Embryonic facial prominence (tissue), 1 donor: ENCODE measurements at regions not wholly inside any gene's neighbourhood (a gene's known extent, or its start where the extent isn't known, plus 50 kb on each side); places are given as distances from the start of the nearest gene placed in this dataset.
"Not testable (repeated sequence)": the region's sequence is repeated elsewhere in the genome, so short reads cannot be mapped to it uniquely, and the experiment has no call there.

Experiments used
- DNase-seq: peaks from one replicate; pipeline ENCODE4 v3.0.0-alpha.2; 2016; ENCODE audit errors: extremely low spot score

DNA sequence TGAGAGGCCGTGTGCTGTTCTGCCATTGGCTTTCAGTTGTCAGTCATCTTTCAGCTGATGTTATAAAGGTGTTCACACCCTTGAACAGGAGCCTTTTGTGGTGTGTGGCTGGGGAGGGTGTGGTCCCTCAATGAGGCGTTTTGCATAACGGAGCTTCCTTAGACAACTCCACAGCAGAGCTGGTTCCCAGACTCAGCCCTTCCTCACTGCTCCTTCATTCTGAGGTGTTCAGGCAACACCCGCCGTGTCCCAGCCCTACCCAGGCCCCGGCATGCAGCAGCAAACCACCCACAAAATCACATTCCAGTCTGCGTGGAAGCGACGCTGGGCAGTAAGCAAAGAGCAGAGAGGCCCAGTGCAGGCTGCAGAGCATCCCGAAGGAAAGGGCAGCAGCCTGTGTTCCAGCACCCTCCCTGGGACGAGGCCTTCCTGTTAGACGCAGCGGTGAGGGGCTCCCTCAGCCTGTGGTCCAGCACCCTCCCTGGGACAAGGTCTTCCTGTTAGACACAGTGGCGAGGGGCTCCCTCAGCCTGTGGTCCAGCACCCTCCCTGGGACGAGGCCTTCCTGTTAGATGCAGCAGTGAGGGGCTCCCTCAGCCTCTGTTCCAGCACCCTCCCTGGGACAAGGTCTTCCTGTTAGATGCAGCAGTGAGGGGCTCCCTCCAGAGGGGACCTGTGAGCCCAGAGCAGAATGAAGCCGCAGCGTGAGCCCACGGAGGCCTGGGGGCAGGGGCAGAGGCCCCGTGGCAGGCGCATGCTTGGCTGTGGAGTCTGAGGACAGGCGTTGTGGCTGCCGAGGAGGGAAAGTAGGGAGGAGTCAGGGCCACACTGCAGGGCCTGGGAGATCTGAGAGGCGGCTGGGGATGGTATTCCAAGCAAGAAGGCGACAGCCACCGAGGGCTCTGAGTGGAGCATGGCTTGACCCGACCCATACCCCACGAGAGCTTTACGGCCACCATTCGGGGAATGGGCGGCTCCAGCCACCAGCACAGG lies 201.8 kb upstream of the HDAC4 start:
- DNase-seq: no peak

- DNase-seq: no peak
Measured at GRCh38 chr2:239601880-239602279, 201.1 kb upstream of the HDAC4 start.

DNA sequence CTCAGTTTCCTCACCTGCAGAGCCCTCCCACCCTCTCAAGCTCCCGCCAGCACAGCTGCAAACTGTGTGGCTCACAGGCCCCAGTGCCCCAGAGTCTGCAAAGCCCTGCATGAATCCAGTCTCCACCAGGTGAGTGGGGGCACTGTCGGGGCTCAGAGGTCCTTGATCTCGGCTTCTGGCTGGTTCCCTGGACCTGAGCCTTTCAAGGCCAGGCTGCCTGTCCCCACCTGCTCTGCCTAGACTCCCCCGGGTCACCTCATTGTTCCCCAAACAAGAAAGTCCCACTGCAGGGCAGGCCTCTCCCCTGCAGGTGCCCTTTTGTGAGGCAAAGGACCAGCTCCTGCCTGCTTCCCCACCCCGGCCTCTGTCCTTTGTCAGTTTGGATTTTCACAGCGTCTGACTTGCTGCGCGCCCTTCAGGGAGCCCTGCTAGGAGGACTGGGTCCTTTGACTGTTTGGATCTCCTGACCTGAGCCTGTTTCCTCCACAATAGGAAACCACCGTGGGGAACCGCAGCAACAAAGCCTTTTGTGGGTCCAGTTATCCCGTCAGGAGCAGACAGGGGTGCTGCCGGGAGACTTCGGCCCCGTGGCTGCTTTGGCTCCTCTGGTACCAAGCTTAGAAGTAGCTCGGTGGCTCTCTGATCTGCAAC lies 200.5 kb upstream of the HDAC4 start:
- DNase-seq: no peak

GRCh38 chr2:239600650-239601049 lies 199.8 kb upstream of the HDAC4 start:
- no peak for DNase-seq

DNA sequence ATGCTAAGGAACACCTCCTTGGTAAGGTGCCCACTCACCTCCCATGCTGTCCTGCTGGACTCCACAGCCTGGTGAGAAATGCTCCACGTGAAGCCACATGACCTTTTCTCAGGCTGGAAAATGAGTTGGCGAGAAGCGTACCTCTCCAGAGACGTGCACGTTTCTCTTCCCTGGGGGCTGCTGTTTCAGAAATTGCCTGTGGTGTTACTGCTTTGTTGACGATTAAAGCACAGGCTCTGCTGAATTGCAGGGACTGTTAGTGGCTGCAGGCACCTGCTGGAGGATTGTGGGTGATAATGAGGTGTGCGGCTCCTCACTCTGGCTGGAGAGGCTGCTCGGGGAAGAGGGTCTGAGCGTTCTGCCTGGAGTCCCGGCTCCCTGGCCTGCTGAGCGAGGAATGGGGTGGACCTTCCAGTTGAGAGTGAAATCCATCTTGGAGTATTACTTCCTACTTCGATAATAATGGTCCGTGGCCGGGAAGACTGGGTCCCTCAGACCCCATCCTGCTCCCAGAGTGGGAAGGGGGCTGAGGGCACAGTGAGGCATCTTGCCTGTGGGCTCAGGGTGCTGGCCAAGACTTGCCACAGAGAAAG lies 199.3 kb upstream of the HDAC4 start:
- DNase-seq: no peak

GRCh38 chr2:239599299-239599698 lies 198.5 kb upstream of the HDAC4 start:
- no peak for DNase-seq

- no peak for DNase-seq
Measured at GRCh38 chr2:239598732-239599090, 197.9 kb upstream of the HDAC4 start.

DNA sequence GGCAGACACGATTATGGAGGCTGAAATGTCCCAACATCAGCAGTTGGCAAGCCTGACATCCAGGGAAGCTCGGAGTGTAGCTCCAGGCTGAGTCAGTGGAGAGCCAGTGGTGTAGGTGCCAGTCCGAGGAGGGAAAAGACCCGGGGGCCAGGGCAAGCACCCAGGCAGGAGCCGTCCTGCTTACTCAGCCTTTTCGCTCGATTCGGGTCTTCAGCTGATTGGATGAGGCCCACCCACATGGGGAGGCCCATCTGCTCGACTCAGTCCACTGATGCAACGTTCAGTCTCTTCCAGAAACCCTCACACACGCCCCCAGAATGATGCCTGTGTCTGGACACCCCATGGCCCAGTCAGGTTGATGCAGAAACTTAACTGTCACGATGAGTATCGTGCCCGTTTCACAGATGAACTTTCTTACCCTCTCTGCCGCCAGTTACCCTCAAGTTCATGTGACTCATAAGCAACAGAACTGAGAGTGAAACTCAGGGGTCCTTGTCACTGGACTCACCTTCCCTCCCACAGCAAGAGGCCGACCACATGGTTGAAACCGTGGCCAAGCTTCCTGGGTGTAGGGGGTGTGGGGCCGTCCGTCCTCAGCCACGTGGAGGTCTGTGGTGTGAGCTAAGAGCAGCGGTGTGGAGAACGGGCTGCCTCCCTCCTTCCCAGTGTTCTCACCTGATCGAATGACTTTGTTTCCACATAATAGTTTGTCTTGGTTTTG lies 197.4 kb upstream of the HDAC4 start:
- DNase-seq: no peak

DNA sequence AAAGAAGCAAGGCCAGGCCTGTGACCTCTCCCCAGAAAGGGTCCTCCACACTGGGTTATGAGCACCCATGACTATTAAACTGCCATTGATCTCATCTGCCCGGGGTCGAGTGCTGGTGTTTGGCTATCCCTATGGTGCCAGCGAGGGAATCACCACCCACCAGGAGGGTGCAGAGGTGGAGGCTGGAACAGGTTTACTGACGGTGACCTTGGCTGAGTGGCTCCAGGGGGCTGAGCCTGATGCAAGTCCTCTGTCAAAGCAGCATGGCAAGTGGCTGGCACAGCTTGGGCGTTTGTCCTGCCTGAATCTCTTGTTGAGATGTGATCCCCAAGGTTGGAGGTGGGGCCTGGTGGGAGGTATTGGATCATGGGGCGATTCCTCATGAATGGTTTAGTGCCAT lies 196.4 kb upstream of the HDAC4 start:
- no peak for DNase-seq

- DNase-seq: no peak
Measured at GRCh38 chr2:239596792-239597191, 196.0 kb upstream of the HDAC4 start.

- DNase-seq: peak; percentile 75
Measured at GRCh38 chr2:239596253-239596652, 195.4 kb upstream of the HDAC4 start.

GRCh38 chr2:239595726-239596125 lies 194.9 kb upstream of the HDAC4 start:
- DNase-seq: no peak

GRCh38 chr2:239594772-239595608 lies 194.2 kb upstream of the HDAC4 start:
- no peak for DNase-seq

GRCh38 chr2:239594019-239594771 lies 193.4 kb upstream of the HDAC4 start:
- no peak for DNase-seq

- DNase-seq: no peak
Measured at GRCh38 chr2:239593455-239593854, 192.6 kb upstream of the HDAC4 start.

DNA sequence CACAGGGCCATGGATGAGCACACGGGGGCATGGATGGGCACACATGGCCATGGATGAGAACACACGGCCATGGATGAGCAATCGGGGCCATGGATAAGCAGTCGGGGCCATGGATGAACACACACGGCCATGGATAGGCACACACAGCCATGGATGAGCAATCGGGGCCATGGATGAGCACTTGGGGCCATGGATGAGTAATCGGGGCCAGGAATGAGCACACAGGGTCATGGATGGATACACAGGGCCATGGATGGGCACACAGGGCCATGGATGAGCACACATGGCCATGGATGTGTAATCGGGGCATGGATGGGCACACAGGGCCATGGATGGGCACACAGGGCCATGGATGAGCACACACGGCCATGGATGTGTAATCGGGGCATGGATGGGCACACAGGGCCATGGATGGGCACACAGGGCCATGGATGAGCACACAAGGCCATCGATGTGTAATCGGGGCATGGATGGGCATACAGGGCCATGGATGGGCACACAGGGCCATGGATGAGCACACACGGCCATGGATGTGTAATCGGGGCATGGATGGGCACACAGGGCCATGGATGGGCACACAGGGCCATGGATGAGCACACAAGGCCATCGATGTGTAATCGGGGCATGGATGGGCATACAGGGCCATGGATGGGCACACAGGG lies 191.9 kb upstream of the HDAC4 start:
- DNase-seq: not testable (repeated sequence)

DNA sequence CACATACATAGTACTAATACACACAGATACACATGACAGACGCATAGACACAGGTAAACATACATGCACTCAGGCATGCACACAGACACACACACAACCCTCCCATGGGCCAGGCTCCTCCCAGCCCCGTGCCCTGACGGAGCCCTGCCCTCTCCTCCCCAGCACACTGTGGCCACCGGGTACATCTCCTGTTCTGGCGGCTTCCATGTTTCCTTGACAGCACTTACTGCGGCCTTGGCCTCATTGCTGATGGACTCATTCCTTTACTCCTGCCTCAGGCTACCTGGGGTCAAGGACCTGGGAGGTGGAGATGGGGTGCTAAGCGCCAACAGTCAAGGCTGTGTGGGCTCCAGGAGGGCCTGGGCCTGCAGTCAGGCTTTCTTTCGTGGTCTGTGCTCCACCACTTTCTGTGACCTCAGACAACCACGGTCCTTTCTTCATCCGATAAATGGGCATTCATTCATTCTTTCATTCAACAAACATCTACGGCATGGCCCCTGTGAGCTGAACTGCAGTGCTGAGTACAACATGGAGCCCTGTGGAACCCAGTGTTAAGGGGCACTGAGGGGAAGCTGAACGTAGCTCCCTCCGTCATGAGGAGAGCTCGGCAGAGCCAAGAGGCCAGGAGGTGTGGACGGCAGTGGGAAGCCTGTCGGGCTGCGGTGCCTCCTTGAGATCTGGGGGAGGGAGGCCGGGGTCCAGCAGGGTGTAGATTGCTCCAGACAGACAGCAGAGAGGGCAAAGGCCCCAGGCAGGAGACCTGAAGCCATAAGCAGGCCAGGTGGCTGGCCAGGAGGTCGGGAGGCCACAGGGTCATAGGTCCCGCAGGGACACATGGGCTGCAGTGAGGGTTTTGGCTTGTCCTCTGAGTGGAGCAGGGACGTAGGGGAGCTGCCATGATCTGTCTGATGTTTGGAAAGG lies 190.4 kb upstream of the HDAC4 start:
- DNase-seq: no peak

DNA sequence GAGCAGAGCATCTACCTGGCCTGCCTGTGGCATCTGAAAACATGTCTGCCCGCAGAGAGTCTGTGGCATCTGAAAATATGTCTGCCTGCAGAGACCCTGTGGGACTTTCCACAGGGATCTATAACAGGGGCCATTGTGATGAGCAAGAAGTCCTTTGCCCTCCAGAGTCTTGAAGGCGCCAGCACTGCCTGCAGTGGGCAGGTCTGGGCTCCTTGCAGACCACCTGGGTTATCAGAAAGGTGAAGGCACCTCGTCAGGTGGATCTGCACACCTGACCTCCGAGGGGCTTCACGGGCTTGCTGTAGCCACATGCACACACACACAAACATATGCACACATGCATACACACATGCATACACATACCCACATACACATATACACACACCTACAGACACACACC lies 189.5 kb upstream of the HDAC4 start:
- no peak for DNase-seq

GRCh38 chr2:239589833-239590232 lies 189.0 kb upstream of the HDAC4 start:
- no peak for DNase-seq
